Breast epithelium (tissue), 3 donors: ENCODE measurements at regions not wholly inside any gene's neighbourhood (a gene's known extent, or its start where the extent isn't known, plus 50 kb on each side); places are given as distances from the start of the nearest gene placed in this dataset.

Source experiments
- POLR2A ChIP-seq: fragments of 450-650 bp; IDR thresholded peaks from one replicate; pipeline ENCODE4 v1.6.1; 2016; ENCODE audit warnings: antibody characterized with exemption, mild to moderate bottlenecking, moderate library complexity
- TF ChIP-seq, protein P1 (sequence below), 3 donors: fragments of 450-650 bp; IDR thresholded peaks; one replicate each; pipeline ENCODE4 v1.5.1; 2016 to 2017; ENCODE audit warnings: antibody characterized with exemption in 3 of 3, mild to moderate bottlenecking in 3 of 3, moderate library complexity in 3 of 3

- no peak for TF ChIP-seq POLR2A
- TF ChIP-seq, protein P1, sequence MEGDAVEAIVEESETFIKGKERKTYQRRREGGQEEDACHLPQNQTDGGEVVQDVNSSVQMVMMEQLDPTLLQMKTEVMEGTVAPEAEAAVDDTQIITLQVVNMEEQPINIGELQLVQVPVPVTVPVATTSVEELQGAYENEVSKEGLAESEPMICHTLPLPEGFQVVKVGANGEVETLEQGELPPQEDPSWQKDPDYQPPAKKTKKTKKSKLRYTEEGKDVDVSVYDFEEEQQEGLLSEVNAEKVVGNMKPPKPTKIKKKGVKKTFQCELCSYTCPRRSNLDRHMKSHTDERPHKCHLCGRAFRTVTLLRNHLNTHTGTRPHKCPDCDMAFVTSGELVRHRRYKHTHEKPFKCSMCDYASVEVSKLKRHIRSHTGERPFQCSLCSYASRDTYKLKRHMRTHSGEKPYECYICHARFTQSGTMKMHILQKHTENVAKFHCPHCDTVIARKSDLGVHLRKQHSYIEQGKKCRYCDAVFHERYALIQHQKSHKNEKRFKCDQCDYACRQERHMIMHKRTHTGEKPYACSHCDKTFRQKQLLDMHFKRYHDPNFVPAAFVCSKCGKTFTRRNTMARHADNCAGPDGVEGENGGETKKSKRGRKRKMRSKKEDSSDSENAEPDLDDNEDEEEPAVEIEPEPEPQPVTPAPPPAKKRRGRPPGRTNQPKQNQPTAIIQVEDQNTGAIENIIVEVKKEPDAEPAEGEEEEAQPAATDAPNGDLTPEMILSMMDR (IDR thresholded peaks at IDR 0.05): no peak
Measured at GRCh38 chr2:238747114-238747513, 100.8 kb upstream of the TWIST2 start.
